HG03060 (cell line): ENCODE measurements at regions not wholly inside any gene's neighbourhood (a gene's known extent, or its start where the extent isn't known, plus 50 kb on each side); places are given as distances from the start of the nearest gene placed in this dataset.
"Not testable (repeated sequence)": the region's sequence is repeated elsewhere in the genome, so short reads cannot be mapped to it uniquely, and the experiment has no call there.

ENCODE experiments used
- ATAC-seq: cut with Tn5 transposase; IDR thresholded peaks from one replicate; pipeline ENCODE4 v1.9.1; 2021; ENCODE audit warnings: low read depth, moderate number of reproducible peaks; ENCODE audit not compliant: unreplicated experiment

- no peak for ATAC-seq
Measured at GRCh38 chr11:90757849-90758494, 535.1 kb upstream of the CHORDC1 start.

GRCh38 chr11:90756617-90757016 lies 533.8 kb upstream of the CHORDC1 start:
- ATAC-seq = no peak

GRCh38 chr11:90753546-90753945 lies 530.7 kb upstream of the CHORDC1 start:
- ATAC-seq = no peak

- no peak for ATAC-seq
Measured at GRCh38 chr11:90747057-90747456, 524.2 kb upstream of the CHORDC1 start.

GRCh38 chr11:90744169-90744568 lies 521.3 kb upstream of the CHORDC1 start:
- ATAC-seq = no peak

- no peak for ATAC-seq
Measured at GRCh38 chr11:90738799-90739198, 516.0 kb upstream of the CHORDC1 start.

- no peak for ATAC-seq
Measured at GRCh38 chr11:90737444-90738050, 514.7 kb upstream of the CHORDC1 start.

GRCh38 chr11:90732486-90732885 lies 509.6 kb upstream of the CHORDC1 start:
- ATAC-seq = no peak

GRCh38 chr11:90723475-90723874 lies 500.6 kb upstream of the CHORDC1 start:
- ATAC-seq = no peak

- no peak for ATAC-seq
Measured at GRCh38 chr11:90722552-90723190, 499.8 kb upstream of the CHORDC1 start.

GRCh38 chr11:90717522-90717921 lies 494.7 kb upstream of the CHORDC1 start:
- no peak for ATAC-seq

GRCh38 chr11:90705661-90706060 lies 482.8 kb upstream of the CHORDC1 start:
- ATAC-seq = no peak

GRCh38 chr11:90704510-90704909 lies 481.7 kb upstream of the CHORDC1 start:
- no peak for ATAC-seq

- no peak for ATAC-seq
Measured at GRCh38 chr11:90701716-90702115, 478.9 kb upstream of the CHORDC1 start.

- peak; percentile 44 for ATAC-seq
Measured at GRCh38 chr11:90700789-90701439, 478.1 kb upstream of the CHORDC1 start.

GRCh38 chr11:90699791-90700400 lies 477.0 kb upstream of the CHORDC1 start:
- no peak for ATAC-seq

GRCh38 chr11:90698238-90698637 lies 475.4 kb upstream of the CHORDC1 start:
- no peak for ATAC-seq

- not testable (repeated sequence) for ATAC-seq
Measured at GRCh38 chr11:90675496-90675895, 452.6 kb upstream of the CHORDC1 start.

- no peak for ATAC-seq
Measured at GRCh38 chr11:90669094-90669493, 446.2 kb upstream of the CHORDC1 start.

- ATAC-seq = no peak
Measured at GRCh38 chr11:90668502-90668901, 445.7 kb upstream of the CHORDC1 start.

GRCh38 chr11:90661233-90661632 lies 438.4 kb upstream of the CHORDC1 start:
- peak; percentile 80 for ATAC-seq
